COLO668 (cell line): ENCODE measurements at regions not wholly inside any gene's neighbourhood (a gene's known extent, or its start where the extent isn't known, plus 50 kb on each side); places are given as distances from the start of the nearest gene placed in this dataset.

Experiments used
- DNase-seq: peaks from one replicate; lab custom pipeline; 2025; ENCODE audit not compliant: unreplicated experiment; lab: John Stamatoyannopoulos, UW

- DNase-seq: no peak
These were observed 359.4 kb upstream of the RIOK2 start for GRCh38 chr5:97542469-97542868.

DNA sequence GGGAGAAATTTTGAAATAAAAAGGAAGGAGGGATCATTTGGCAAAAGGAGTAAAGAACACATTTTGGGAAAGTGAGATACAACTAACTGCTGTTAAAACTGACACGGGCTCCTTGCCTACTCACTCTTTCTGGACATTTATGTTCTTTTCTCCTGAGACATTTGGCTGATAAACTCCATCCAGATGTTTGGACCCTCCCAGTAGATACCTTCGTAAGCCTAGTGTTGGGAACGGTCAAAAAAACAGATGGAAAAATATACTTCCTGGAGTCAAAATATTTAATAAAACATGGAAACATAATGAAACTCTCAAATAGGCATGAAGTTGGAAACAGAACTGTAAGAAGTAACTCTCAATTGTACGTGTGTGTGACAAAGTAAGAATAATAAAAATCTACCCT lies 360.1 kb upstream of the RIOK2 start:
- no peak for DNase-seq

- DNase-seq: no peak
These were observed 361.2 kb upstream of the RIOK2 start for GRCh38 chr5:97544240-97544639.

- no peak for DNase-seq
These were observed 361.6 kb upstream of the RIOK2 start for GRCh38 chr5:97544678-97545077.

- no peak for DNase-seq
These were observed 362.4 kb upstream of the RIOK2 start for GRCh38 chr5:97545446-97545845.

- no peak for DNase-seq
These were observed 363.0 kb upstream of the RIOK2 start for GRCh38 chr5:97545886-97546535.

GRCh38 chr5:97547430-97547829 lies 364.4 kb upstream of the RIOK2 start:
- DNase-seq: no peak

GRCh38 chr5:97547999-97548738 lies 365.1 kb upstream of the RIOK2 start:
- DNase-seq: no peak

- no peak for DNase-seq
These were observed 365.7 kb upstream of the RIOK2 start for GRCh38 chr5:97548739-97549080.

DNA sequence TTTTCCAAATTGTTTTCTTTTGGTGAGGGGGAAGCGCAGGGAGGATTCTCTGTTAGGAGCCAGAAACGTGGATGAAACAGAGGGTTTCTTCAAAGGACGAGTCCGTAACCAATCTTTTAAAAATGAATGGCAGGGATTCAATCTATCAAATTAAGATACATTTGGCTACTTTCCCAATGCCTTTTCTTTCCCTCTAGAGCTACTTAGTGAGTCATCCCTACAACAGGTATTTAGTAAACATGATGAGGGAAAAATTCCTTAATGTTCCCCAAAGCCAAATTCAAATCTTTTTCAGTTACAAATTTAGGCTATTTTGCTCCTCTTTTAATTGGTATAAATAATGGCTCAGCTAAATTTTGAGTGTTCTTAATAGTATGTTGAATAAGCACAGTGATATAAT lies 366.4 kb upstream of the RIOK2 start:
- no peak for DNase-seq

- no peak for DNase-seq
These were observed 367.1 kb upstream of the RIOK2 start for GRCh38 chr5:97550164-97550563.

DNA sequence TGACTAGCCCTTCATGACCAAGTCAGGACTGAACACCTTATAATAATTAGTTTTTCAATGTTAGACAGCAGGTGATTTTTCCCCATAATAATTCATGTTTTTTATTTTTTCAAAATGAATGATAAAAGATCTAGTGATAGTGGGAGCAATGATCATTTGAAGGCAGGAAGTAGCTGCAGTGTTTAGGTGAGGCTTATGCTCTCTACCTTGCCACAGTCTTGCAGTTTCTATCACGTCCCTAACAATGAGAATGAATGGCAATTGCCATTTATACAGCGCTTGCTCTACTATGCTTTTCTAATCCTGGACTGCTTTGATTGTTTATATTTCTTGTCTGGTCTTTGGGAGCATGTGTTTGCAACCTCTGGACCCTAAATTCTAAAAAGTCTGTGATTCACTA lies 367.8 kb upstream of the RIOK2 start:
- DNase-seq: no peak

GRCh38 chr5:97553604-97554452 lies 370.8 kb upstream of the RIOK2 start:
- DNase-seq: no peak

GRCh38 chr5:97554977-97555643 lies 372.1 kb upstream of the RIOK2 start:
- DNase-seq: no peak

DNA sequence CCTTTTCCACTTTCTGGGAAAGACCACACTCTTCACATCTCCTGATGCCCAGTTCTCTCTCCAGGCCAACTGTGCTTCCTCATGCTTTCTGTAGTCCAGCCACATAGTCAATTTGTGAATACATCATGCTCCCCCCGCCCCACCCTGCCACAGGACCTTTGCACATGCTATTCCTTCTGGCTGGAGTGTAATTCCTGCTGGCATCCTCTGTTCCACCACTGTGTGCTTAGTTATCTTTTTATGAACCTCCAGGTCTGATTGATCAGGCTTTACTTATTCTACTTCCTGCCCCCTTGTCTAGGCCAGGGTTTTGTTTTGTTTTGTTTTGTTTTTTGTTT lies 372.6 kb upstream of the RIOK2 start:
- DNase-seq: no peak

GRCh38 chr5:97559827-97560598 lies 377.0 kb upstream of the RIOK2 start:
- no peak for DNase-seq

DNA sequence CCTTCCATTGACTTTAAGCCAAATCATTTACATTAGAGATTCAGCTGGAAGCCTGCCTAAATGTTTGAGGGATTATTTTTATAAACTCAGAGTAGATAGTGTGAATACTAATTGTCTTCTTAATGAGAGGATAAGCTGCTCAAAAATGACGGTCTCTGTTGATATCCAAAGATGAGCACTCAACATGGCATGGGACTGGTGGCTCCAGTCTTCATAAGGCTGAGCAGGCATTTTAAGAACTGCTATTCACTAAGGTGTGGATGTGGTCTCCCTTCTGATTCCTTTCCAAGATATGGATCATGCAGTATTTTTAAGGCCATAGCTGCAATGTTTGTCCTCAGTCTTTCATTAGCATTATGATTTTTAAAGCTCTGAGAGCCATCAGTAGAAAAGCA lies 377.5 kb upstream of the RIOK2 start:
- no peak for DNase-seq

- DNase-seq: no peak
These were observed 380.1 kb upstream of the RIOK2 start for GRCh38 chr5:97563050-97563657.

DNA sequence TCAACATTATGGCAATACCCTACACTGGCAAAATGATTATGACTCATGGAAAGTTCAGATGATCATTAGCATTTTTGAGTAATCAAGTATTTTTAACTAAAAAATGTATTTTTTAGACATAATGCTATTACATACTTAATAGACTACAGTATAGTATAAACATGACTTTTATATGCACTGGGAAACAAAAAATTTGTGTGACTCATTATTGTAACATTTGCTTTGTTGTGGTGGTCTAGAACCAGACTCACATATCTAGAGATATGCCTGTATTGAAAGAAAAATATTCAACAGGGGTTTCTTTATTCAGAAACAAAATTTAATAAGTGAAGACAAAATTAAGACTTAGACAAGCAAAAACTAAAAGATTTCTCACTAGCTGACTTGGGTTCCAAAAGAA lies 385.3 kb upstream of the RIOK2 start:
- no peak for DNase-seq

GRCh38 chr5:97570242-97570641 lies 387.2 kb upstream of the RIOK2 start:
- DNase-seq: no peak

GRCh38 chr5:97575322-97575721 lies 392.3 kb upstream of the RIOK2 start:
- DNase-seq: no peak
